GM13977 (cell line): ENCODE measurements at regions not wholly inside any gene's neighbourhood (a gene's known extent, or its start where the extent isn't known, plus 50 kb on each side); places are given as distances from the start of the nearest gene placed in this dataset.
A peak's percentile ranks its signal among the peaks of the same experiment; 100 is the strongest.

Experiments
- DNase-seq: peaks from one replicate; pipeline ENCODE4 v3.0.0; 2012; ENCODE audit warnings: low spot score
- in situ Hi-C: fragments of 300-500 bp; cut with MboI; formaldehyde crosslinking; loops from one replicate; pipeline ENCODE4 v1.12.0; 2022; ENCODE audit warnings: low sequenced_read_pairs, low pct_unique_long_range_greater_than_20kb, mixed read lengths, inconsistent platforms; ENCODE audit not compliant: unreplicated experiment
- TF ChIP-seq, protein P1 (sequence below): IDR thresholded peaks from 2 replicates; pipeline ENCODE4 v1.5.1; 2012; ENCODE audit warnings: mild to moderate bottlenecking, control low read depth; ENCODE audit not compliant: insufficient read depth; ENCODE audit errors: extremely low read depth, missing control alignments

GRCh38 chr22:48968201-48968959 is 859.3 kb downstream of the BRD1 start:
- TF ChIP-seq, protein P1, sequence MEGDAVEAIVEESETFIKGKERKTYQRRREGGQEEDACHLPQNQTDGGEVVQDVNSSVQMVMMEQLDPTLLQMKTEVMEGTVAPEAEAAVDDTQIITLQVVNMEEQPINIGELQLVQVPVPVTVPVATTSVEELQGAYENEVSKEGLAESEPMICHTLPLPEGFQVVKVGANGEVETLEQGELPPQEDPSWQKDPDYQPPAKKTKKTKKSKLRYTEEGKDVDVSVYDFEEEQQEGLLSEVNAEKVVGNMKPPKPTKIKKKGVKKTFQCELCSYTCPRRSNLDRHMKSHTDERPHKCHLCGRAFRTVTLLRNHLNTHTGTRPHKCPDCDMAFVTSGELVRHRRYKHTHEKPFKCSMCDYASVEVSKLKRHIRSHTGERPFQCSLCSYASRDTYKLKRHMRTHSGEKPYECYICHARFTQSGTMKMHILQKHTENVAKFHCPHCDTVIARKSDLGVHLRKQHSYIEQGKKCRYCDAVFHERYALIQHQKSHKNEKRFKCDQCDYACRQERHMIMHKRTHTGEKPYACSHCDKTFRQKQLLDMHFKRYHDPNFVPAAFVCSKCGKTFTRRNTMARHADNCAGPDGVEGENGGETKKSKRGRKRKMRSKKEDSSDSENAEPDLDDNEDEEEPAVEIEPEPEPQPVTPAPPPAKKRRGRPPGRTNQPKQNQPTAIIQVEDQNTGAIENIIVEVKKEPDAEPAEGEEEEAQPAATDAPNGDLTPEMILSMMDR = peak; percentile 23
- in situ Hi-C loops = loop anchor here (25.0 kb wide), 1 partner anchor 94 kb away; no protein-coding TSS in a partner anchor
- DNase-seq = no peak

GRCh38 chr22:48963405-48963804 is 864.3 kb downstream of the BRD1 start:
- in situ Hi-C loops = loop anchor here (25.0 kb wide), 1 partner anchor 99 kb away; no protein-coding TSS in a partner anchor
- TF ChIP-seq, protein P1 = no peak
- no peak for DNase-seq

GRCh38 chr22:48961705-48962104 is 866.0 kb downstream of the BRD1 start:
- in situ Hi-C loops = loop anchor here (25.0 kb wide), 1 partner anchor 101 kb away; no protein-coding TSS in a partner anchor
- TF ChIP-seq, protein P1 = no peak

DNA sequence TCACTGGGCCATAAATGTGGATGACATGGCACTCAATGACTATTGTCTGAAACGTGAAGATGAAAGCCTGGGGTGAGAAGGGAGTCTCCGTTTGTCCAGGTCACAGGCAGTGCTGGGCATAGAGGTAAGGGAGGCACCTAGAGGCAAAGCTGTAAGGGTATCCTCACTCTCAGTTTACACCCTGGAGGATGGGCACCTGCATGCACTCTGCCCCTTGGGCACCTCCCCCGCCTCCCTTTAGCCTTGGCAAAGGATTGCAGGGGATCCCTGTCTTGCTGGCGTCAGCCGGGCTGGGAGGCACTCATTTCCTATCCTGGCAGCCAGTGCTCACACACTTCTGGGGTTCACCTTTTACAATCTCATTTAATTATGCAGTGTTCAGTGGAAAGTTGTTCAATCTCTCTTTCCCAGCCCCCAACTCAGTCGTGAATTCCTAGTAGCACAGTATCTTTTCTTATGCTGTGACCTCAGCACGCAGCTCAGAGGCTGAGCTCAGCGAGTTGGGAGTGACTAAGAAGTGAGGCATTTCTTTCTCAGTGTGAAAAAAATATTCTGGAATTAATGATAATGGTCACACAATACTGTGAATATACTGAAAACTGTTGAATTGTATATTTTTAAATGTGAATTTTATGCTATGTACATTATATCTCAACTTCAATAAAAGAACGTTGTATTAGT is 866.6 kb downstream of the BRD1 start:
- DNase-seq = no peak
- TF ChIP-seq, protein P1 = no peak
- in situ Hi-C loops = loop anchor here (25.0 kb wide), 1 partner anchor 101 kb away; no protein-coding TSS in a partner anchor

More at GRCh38 chr22:48961705-48962104, 866.0 kb downstream of the BRD1 start:
- no peak for DNase-seq

DNA sequence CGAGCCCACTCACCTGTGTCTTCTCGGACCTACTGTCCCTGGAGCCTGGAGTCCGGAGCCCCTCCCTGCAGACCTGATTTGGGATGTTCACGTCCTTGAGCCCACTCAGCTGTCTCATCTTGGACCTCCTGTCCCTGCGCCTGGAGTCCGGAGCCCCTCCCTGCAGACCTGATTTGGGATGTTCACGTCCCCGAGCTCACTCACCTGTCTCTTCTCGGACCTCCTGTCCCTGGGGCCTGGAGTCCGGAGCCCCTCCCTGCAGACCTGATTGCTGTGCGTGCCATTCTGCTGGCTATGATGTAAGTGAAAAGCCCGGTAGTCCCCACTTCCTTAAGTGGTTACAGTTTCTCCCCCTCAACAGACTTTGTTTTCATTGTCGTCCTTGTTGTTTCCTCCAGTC is 867.1 kb downstream of the BRD1 start:
- in situ Hi-C loops = loop anchor here (25.0 kb wide), 1 partner anchor 102 kb away; no protein-coding TSS in a partner anchor
- TF ChIP-seq, protein P1 = no peak
- no peak for DNase-seq

DNA sequence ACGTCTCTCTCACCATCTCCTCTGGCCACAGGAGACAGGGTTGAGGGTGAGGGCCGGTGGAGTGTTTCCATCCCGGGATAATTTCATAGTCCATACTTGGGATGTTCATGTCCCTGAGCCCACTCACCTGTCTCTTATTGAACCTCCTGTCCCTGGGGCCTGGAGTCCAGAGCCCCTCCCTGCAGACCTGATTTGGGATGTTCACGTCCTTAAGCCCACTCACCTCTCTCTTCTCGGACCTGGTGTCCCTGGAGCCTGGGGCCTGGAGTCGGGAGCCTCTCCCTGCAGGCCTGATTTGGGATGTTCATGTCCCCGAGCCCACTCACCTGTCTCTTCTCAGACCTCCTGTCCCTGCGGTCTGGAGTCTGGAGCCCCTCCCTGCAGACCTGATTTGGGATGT is 868.2 kb downstream of the BRD1 start:
- in situ Hi-C loops = loop anchor here (25.0 kb wide), 1 partner anchor 103 kb away; no protein-coding TSS in a partner anchor
- TF ChIP-seq, protein P1 = no peak
- no peak for DNase-seq
